Esophagus (tissue), 2 donors: ENCODE measurements at regions not wholly inside any gene's neighbourhood (a gene's known extent, or its start where the extent isn't known, plus 50 kb on each side); places are given as distances from the start of the nearest gene placed in this dataset.

Experiments
- H3K27ac ChIP-seq, 2 donors: one replicate each; pipeline ENCODE4 v1.5.1; 2013; ENCODE audit warnings: low read depth in 2 of 2, mild to moderate bottlenecking in 2 of 2, inconsistent platforms in 1 of 2, low read length in 1 of 2, moderate library complexity in 1 of 2
- H3K27me3 ChIP-seq, 2 donors: one replicate each; pipeline ENCODE4 v1.6.1; 2013; ENCODE audit warnings: low read length in 2 of 2, control low read depth in 1 of 2, mild to moderate bottlenecking in 1 of 2; ENCODE audit not compliant: insufficient read depth in 2 of 2, control insufficient read depth in 1 of 2
- H3K36me3 ChIP-seq, 2 donors: one replicate each; pipeline ENCODE4 v1.6.1; 2013; ENCODE audit warnings: low read length in 1 of 2; ENCODE audit not compliant: control insufficient read depth in 2 of 2, insufficient read depth in 2 of 2
- H3K4me1 ChIP-seq, 2 donors: one replicate each; pipeline ENCODE4 v1.6.1; 2013; ENCODE audit warnings: low read length in 1 of 2; ENCODE audit not compliant: control insufficient read depth in 2 of 2, insufficient read depth in 2 of 2
- H3K4me3 ChIP-seq, 2 donors: one replicate each; pipeline ENCODE4 v1.5.1; 2013; ENCODE audit warnings: low read length in 2 of 2, mild to moderate bottlenecking in 2 of 2, low read depth in 1 of 2, moderate library complexity in 1 of 2
- H3K9me3 ChIP-seq, 2 donors: one replicate each; pipeline ENCODE4 v1.6.1; 2013; ENCODE audit warnings: mild to moderate bottlenecking in 2 of 2, low read depth in 1 of 2, low read length in 1 of 2, moderate library complexity in 1 of 2; ENCODE audit not compliant: control insufficient read depth in 2 of 2, insufficient read depth in 1 of 2
- WGBS, 2 donors: extraction: QIAGEN DNeasy Blood & Tissue Kit; methylation state at CpG; one replicate each; pipeline ENCODE4 v1.1.7; 2013; 5-methylcytosine and 5-hydroxymethylcytosine counted together
- donor health status: healthy with polysubstance abuse.
- donor health status: Bipolar disorder and iron deficiency.

DNA sequence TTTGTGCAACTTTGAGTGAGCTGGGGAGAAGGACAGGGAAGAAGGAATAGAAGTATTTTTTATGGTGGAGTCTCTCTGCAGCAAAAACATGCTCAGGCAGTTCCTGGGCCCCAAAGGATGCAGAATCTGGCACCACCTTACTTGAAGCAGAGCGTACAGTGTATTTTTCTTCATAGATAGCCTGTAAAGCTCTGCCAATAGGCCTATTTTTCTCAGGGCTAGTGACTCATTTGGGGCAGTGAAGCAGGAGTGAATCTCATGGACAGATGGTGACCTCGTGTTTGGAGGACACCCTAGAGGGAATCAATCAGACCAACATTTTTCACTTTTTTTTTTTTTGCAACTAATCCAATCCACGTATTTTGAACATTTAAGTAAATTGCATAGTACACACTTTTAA, 268.1 kb upstream of the CXCR4 start:
- Histone ChIP-seq H3K27ac (no peak overlapping the region), H3K27me3 (no peaks in the 10 kb centered on the region), H3K9me3 (no peaks in the 10 kb centered on the region), H3K36me3 (no peaks in the 10 kb centered on the region), H3K4me1 (no peaks in the 10 kb centered on the region), H3K4me3 (no peak overlapping the region)
- 38 to 46% methylated on average over 3 of the region's 3 CpGs for WGBS, 2 donors

DNA sequence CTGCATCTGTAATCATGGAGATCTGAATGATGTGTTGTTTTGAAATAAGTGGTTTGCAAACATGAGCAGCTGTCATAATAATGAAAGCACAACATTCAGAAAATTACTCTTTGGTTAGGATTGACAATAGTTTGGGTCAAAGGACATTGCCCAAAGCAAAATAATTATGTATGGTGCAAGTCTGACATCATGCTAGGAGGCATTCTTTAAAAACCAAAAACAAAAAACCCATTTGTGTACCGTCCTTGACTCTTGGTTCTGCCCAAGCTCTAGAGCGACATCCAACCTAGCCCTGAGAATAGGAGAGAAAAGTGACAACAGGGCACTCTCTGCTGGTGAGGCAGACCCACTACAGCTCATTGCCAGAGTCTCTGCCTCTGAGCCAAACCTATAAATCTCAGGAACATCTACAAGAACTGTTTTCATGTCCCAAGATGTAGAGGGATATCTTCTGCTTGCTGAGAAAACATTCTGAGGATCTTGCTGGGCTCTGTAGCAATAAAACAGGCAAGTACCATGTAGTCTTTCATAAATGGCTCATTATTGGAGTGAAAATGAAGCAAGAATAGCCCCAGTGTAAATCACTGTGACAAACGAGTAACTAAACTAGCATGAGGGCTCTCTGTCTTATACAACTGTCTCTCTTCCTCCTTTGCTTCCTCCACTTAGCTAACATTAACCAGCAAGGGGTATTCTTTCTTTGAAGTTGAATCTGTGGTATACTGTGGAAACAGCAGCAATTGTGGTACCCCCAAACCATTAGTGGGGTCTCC, 266.8 kb upstream of the CXCR4 start:
- Histone ChIP-seq H3K9me3 (no peaks in the 10 kb centered on the region), H3K36me3 (no peaks in the 10 kb centered on the region), H3K4me1 (no peaks in the 10 kb centered on the region), H3K27me3 (no peaks in the 10 kb centered on the region), H3K27ac (no peak overlapping the region), H3K4me3 (no peak overlapping the region)
- 38 to 54% methylated on average over 3 of the region's 3 CpGs for WGBS, 2 donors

DNA sequence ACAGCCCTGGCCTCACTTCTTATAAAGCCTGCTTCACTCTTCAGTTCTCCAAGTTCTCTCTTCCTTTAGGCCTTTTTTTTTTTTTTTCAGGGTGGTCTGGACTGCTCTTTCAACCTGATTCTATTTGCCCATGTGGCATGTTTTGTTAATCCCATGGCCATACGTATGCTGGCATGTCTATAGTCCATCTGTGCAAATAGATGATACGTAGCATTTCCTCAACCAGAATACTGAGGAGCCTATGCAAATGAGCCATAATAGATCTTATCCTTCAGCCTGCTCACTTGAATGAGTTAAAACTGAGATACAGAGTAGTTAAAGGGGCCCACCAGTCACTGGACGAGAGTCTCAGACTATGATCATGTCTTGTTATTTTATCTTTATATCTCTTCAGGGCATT, 265.2 kb upstream of the CXCR4 start:
- WGBS, 2 donors, result 83 to 84% methylated on average over 3 of the region's 3 CpGs
- no peaks in the 10 kb centered on the region for H3K36me3 ChIP-seq
- no peak overlapping the region for H3K27ac ChIP-seq

DNA sequence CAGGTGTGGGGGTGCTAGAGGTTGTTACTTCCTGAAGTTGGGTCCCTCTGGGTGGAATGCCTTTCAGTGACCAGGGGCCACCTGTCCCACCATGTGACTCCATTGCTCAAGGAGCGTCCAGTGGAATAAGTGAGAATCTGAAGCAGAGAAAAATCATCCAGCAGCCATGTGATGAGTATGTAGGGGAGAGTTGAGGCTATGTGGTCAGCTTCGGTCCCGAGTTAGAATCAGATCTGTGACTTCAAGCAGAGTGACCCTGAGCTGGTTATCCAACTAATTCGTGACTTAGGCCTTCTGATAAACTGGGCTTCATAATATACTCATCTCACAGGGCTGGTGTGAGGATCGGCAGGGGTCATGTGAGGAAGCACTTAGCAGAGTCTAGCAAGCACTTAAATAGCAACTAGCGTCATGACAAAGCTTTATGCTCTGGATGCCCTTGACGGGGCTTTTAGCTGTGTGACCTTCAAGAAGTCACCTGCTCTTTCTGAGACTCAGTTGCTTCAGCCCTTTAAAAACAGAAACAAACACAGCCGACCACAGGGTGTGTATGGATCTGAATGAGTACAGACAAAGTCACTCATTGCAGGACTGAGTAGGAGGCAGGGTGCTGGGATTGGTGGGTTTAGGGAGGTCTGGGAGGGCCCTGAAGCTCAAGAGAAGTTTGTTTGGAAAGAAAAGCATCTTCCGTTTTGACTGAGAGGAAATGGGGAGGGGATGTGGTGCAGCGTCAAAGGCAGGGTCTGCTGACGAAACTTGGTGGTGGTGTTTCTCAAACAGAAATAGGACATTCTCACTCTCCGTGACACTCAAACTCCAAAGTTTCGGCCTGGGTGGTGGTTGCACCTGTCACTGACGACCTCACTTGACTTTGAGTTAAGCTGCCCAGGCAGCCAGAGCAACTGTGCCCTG, 264.0 kb upstream of the CXCR4 start:
- Histone ChIP-seq H3K4me1 (no peaks in the 10 kb centered on the region), H3K9me3 (no peaks in the 10 kb centered on the region), H3K27ac (peak overlapping the region in 1 of 2 donors; percentile 1), H3K27me3 (no peaks in the 10 kb centered on the region), H3K4me3 (no peak overlapping the region), H3K36me3 (no peaks in the 10 kb centered on the region)
- 62 to 73% methylated on average over 14 of the region's 14 CpGs for WGBS, 2 donors

More for the DNA sequence above, 265.2 kb upstream of the CXCR4 start:
- no peaks in the 10 kb centered on the region for H3K9me3 ChIP-seq
- H3K27me3 ChIP-seq, result no peaks in the 10 kb centered on the region
- H3K4me1 ChIP-seq, result no peaks in the 10 kb centered on the region
- H3K4me3 ChIP-seq, result no peak overlapping the region

DNA sequence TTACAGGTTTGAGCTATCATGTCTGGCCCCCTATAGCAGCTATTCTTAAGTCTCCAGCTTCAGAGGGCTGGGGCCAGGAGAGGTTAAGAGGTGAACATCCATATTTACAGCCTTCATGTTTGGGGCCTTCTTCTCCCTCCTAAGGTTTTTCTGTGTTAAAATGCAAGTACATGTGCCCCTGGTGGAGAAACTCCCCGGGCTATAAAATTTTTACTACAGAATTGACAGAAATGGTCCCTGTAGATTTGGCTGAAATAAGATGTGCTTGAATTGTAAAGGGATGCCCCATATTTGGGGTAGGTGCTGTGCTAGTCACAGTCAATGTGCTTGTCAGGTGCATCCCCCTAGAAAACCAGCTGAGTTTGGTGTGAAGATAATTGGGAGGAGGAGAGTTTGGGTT, 263.3 kb upstream of the CXCR4 start:
- no peaks in the 10 kb centered on the region for H3K36me3 ChIP-seq
- H3K27ac ChIP-seq, result no peak overlapping the region

DNA sequence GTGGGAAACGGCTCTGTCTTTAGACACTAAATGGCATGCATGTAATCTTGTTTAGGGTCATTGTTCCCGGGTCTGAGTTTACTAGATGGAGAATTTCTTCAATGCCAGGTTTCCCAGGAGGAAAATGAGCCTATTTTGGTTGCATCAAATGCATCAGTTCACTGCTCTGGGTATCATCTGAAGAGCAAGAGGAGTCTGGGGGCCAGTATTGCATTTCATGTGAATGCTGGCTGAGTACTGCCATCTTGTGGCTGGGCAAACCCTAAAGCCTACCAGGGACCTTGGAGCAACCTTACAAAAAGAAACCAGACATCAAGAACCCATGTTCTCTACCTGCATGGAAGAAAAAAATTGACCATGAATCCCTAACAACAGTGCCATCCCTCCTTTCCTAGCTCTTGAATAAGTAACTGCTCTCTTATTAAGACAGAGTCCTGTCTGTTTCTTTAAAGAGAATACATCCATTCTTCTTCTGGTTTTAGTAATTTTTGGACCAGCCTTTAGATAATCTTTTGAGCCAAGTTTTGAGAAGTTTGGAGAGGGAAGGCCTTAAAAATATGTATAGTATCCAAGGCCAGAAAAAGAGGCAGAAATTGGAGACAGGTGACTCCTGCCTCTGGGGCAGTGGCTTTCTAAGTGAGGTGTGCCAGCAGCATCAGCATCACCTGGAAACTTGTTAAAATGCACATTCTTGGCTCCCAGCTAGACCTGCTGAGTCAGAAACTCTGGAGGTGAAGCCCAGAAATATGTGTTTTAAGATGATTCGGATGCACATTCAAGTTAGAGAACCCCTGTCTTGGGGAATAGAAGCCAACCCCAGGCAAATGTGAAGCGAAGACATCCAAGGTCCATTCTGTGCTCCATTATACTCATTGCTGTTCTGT, 261.0 kb upstream of the CXCR4 start:
- WGBS, 2 donors, result 56 to 60% methylated on average over 4 of the region's 4 CpGs
- H3K4me1 ChIP-seq, result peaks cover 0 to 4% of the 10 kb centered on the region in 2 donors
- no peaks in the 10 kb centered on the region for H3K9me3 ChIP-seq
- H3K36me3 ChIP-seq, result no peaks in the 10 kb centered on the region
- H3K27me3 ChIP-seq, result no peaks in the 10 kb centered on the region
- no peak overlapping the region for H3K4me3 ChIP-seq
- H3K27ac ChIP-seq, result no peak overlapping the region

More for the DNA sequence above, 263.3 kb upstream of the CXCR4 start:
- 92 to 96% methylated on average over 1 of the region's 1 CpG for WGBS, 2 donors
- Histone ChIP-seq H3K9me3 (no peaks in the 10 kb centered on the region), H3K4me1 (peaks cover 0 to under 1% of the 10 kb centered on the region in 2 donors), H3K4me3 (no peak overlapping the region), H3K27me3 (no peaks in the 10 kb centered on the region)

DNA sequence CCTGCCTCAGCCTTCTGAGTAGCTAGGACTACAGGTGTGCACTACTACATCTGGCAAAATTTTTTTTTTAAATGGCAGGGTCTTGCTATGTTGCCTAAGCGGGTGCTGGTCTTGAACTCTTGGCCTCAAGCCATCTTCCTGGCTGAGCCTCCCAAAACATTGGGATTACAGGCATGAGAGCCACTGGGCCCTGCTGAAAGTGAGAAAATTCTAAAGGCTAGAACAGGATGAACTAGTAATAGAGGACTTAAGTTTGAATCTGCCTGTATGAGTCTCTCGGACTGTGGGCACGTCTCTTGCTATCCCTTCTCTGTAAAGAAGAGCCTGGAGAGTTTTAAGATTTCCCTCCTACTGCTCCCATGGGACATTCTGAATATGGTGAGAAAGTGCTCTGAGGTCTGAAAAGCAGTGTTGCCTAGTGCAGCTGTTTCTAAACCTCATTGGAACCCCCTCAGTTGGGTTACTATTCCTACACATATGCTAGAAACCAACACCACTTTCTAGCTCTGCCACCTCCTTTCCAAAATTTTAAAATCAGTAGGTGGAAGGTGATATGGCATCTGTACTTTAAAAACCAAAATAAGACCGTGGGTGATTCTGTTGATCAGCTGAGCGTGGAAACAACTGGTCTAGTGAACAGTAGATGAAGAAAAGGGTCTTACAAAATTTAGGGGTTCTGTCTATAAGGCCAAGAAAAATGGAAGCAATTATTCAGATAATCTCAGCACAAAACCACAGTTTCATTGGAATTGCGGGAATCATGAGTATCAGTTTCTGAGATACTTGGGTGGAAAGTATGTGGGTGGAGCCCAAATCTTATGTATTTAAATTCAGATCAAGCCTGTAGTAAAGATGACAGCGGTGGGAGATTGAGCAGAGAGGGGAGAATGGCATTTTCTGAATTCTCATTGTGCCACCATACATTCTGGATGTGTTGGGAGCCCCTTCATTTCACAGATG, 259.8 kb upstream of the CXCR4 start:
- no peaks in the 10 kb centered on the region for H3K27me3 ChIP-seq
- 90% methylated on average over 7 of the region's 7 CpGs for WGBS, 2 donors
- H3K4me1 ChIP-seq, result peaks cover 0 to 4% of the 10 kb centered on the region in 2 donors
- H3K9me3 ChIP-seq, result no peaks in the 10 kb centered on the region
- no peak overlapping the region for H3K27ac ChIP-seq
- no peaks in the 10 kb centered on the region for H3K36me3 ChIP-seq
- H3K4me3 ChIP-seq, result no peak overlapping the region

DNA sequence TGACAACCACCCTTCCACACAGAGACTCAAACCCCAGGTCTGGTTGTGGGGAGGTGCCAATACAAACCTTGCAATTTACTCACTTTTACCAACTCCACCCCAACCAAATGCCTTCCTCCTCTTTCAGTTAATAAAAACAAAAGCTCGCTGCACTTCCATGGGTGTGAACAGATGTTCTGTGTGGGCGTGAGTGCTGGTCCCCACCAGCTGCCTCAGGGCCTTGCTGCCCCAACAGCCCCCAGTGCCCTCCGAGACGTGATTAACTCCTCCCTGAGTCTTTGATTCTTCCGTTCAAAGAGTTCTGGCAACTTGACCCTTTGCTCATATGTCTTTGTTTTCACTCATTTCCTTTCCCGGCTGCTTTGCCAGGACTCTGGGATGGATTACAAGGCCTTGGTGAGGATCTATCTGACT, 258.9 kb upstream of the CXCR4 start:
- no peak overlapping the region for H3K4me3 ChIP-seq
- H3K27ac ChIP-seq, result no peak overlapping the region
- 33 to 45% methylated on average over 6 of the region's 6 CpGs for WGBS, 2 donors
- H3K4me1 ChIP-seq, result peaks cover 0 to 4% of the 10 kb centered on the region in 2 donors
- no peaks in the 10 kb centered on the region for H3K9me3 ChIP-seq
- no peaks in the 10 kb centered on the region for H3K27me3 ChIP-seq
- H3K36me3 ChIP-seq, result no peaks in the 10 kb centered on the region
